ENCODE measurements at regions not wholly inside any gene's neighbourhood (a gene's known extent, or its start where the extent isn't known, plus 50 kb on each side); places are given as distances from the start of the nearest gene placed in this dataset.

DNA sequence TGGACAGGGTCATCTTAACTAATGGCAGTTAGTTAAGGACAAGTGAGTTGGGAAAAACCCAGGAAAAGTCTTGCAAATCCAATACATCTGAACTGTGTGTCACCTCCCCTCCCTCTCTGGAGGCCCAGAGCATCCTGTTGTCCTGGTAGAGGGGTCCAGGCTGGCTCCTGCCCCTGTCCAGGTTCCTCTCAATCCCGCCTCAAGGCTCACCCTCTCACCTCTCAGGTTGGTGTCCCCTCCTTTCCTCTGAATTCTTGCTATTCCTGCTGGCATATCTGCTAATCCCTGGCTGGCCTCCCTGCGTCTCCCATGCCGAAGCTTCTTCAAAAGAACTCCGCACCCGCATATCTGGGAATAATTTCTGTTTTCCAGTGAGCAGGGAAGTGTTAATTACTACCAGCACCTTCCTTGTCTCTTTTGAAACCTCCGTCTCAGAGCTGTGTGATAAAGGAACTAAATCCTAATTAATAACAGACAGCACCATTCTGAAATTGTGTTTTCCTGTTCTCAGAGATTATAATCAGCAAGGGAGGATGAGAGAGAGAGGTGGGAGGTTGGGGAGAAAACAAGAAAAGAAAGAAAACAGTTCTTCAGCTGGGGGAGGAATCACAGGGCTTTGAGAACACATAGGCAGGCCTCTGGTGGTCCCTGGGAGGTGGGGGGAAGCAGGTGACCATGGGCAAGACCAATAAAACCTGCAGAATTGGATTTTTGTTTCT lies 568.0 kb downstream of the PTPRU start:
- TF ChIP-seq, protein P1, sequence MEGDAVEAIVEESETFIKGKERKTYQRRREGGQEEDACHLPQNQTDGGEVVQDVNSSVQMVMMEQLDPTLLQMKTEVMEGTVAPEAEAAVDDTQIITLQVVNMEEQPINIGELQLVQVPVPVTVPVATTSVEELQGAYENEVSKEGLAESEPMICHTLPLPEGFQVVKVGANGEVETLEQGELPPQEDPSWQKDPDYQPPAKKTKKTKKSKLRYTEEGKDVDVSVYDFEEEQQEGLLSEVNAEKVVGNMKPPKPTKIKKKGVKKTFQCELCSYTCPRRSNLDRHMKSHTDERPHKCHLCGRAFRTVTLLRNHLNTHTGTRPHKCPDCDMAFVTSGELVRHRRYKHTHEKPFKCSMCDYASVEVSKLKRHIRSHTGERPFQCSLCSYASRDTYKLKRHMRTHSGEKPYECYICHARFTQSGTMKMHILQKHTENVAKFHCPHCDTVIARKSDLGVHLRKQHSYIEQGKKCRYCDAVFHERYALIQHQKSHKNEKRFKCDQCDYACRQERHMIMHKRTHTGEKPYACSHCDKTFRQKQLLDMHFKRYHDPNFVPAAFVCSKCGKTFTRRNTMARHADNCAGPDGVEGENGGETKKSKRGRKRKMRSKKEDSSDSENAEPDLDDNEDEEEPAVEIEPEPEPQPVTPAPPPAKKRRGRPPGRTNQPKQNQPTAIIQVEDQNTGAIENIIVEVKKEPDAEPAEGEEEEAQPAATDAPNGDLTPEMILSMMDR (IDR thresholded peaks at IDR 0.05; ENCODE audit: control insufficient read depth, insufficient read depth, low read depth, low read length, missing control alignments): no peak
- DNase-seq (ENCODE audit: low read depth): no peak

DNA sequence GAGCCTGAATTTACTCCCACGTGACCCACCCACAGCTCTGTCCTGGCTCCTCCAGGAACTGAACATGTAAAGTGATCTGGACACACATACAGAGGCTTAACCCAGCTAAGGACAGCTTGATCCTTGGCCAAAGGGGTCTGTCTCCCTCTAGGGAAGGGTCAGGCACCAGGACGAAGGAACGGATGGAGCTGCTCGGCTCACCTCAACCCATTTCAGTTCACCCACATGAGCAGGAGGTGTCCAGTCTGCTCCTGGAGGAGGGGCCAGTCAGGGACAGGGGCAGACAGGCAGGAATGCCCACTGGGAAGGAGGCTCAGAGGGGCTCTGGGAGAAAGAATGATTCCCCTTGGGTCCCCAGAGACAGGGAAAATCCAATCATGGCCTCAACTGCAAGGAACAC lies 567.2 kb downstream of the PTPRU start:
- TF ChIP-seq, protein P1 (IDR thresholded peaks at IDR 0.05; ENCODE audit: control insufficient read depth, insufficient read depth, low read depth, low read length, missing control alignments): no peak
- no peak overlapping the region for H3K4me3 ChIP-seq (ENCODE audit: control insufficient read depth, low read depth, low read length)
- no peak for DNase-seq (ENCODE audit: low read depth)

More for the DNA sequence above, 568.0 kb downstream of the PTPRU start:
- H3K4me3 ChIP-seq (ENCODE audit: control insufficient read depth, low read depth, low read length): no peak overlapping the region

DNA sequence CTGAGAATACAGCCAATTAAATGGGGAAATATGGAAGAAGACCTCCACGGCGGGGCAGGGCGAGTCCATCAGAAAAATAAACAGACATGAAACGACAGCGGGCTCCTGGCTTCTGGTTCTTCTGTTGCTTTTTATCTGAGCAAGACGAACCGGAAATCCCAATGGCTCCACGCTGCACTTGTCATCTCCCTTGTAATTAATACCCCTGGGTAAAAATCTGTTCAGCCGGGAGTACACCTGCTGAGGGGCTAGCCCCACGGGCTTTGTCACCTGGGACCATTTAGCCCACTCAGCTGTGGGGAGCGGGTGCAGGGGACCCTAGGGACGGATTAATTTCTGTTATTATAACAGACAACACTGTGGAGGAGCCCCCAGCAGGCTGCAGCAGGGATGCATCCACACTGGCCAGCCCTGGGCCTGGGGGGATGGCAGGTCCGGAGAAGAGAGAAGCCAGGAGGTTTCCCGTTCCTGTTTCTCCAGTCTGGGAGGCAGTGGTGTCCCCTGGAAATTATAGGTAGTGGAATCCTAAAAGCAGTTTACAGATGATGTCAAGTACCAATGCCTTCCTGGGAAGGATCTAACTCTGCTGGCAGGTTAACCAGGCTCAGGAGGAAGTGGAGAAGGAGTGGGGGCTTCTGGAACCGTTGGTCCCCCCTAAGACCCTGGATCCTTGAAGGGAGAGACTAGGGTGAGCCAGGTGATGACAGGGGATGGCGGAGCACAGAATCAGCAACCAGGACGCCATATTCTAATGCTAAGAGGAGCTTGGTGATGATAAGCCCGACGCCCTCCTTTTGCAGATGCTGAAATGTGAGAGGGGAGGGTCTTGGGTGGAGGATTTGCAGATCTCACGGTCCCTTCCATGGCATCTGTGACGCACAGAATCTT lies 566.1 kb downstream of the PTPRU start:
- no peak overlapping the region for H3K4me3 ChIP-seq (ENCODE audit: control insufficient read depth, low read depth, low read length)
- no peak for DNase-seq (ENCODE audit: low read depth)
- TF ChIP-seq, protein P1 (IDR thresholded peaks at IDR 0.05; ENCODE audit: control insufficient read depth, insufficient read depth, low read depth, low read length, missing control alignments): no peak

DNA sequence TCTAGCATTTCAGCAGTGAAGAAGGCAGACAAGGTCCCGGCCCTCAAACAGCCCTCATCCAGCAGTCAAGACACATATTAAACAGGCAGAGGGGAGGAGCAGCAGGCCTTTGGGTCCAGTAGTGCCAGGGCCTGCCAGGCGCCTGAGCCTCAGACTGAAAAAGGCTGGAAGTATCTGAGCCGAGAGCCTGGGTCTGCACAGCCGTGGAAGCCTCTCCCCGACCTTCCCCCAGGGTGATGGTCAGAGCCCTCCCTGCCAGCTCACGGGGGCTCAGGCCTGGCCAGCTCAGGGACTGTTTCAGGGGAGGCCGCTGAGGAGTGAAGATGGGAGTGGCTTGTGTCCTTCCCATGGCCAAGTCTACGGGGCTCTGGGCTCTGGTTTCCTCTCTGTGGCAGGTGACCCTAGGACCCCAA lies 565.2 kb downstream of the PTPRU start:
- no peak overlapping the region for H3K4me3 ChIP-seq (ENCODE audit: control insufficient read depth, low read depth, low read length)
- TF ChIP-seq, protein P1 (IDR thresholded peaks at IDR 0.05; ENCODE audit: control insufficient read depth, insufficient read depth, low read depth, low read length, missing control alignments): no peak
- no peak for DNase-seq (ENCODE audit: low read depth)

DNA sequence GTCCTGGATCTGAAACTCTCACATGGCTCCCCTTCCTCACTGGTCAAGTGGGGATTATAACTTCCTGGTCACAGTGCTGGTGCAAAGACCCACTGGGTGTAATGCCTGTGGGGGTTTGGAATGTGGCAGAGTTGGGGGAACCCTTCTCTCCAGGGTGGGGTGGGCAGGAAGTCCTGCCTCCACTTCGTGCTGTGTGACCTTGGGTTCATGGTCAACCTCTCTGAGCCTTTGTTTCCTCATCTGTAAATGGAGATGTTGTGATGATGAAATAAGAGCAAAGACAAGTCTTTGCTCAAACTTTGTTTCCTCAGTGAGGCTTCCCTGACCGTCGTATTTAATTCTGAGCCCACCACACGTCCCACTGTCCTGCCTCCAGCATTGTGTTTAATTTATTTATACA lies 564.7 kb downstream of the PTPRU start:
- no peak overlapping the region for H3K4me3 ChIP-seq (ENCODE audit: control insufficient read depth, low read depth, low read length)
- TF ChIP-seq, protein P1 (IDR thresholded peaks at IDR 0.05; ENCODE audit: control insufficient read depth, insufficient read depth, low read depth, low read length, missing control alignments): no peak
- DNase-seq (ENCODE audit: low read depth): no peak

DNA sequence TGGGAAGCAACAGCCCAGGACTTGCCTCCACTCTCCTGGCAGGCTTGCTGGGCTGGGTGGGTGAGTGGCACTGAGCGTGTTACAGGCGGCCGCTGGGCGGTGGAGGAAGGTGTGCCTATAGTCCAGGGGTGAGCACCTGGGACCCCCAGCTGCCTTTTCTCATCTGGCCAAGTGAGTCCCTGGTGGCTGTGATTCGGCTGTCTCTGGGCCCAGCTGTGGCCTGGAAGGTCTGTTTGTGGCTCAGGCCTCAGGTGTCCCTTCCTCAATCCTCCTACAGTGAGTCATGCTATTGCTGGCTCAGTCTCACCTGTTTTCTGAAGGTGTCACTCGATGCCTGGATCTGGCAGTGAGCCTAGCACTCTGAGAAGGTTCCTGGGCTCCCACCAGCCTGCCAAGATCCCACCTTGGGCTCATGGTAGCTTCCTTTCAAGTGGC lies 564.2 kb downstream of the PTPRU start:
- DNase-seq (ENCODE audit: low read depth): no peak
- H3K4me3 ChIP-seq (ENCODE audit: control insufficient read depth, low read depth, low read length): no peak overlapping the region
- TF ChIP-seq, protein P1 (IDR thresholded peaks at IDR 0.05; ENCODE audit: control insufficient read depth, insufficient read depth, low read depth, low read length, missing control alignments): no peak

Measured in AG09309 (cell line).